Ectodermal cell (in vitro differentiated cells): ENCODE measurements at regions not wholly inside any gene's neighbourhood (a gene's known extent, or its start where the extent isn't known, plus 50 kb on each side); places are given as distances from the start of the nearest gene placed in this dataset.

Source experiments
- H3K27ac ChIP-seq: 2 replicates; pipeline ENCODE4 v1.7.0; 2013; ENCODE audit warnings: mild to moderate bottlenecking, low read depth, low read length; ENCODE audit not compliant: insufficient read depth, poor library complexity, severe bottlenecking
- H3K27me3 ChIP-seq: 2 replicates; pipeline ENCODE4 v1.7.0; 2013; ENCODE audit warnings: mild to moderate bottlenecking, low read length; ENCODE audit not compliant: insufficient read depth, control insufficient read depth, poor library complexity, severe bottlenecking
- H3K36me3 ChIP-seq: one replicate; pipeline ENCODE4 v1.7.0; 2013; ENCODE audit warnings: low read length; ENCODE audit not compliant: control insufficient read depth, insufficient read depth
- H3K4me1 ChIP-seq: one replicate; pipeline ENCODE4 v1.7.0; 2013; ENCODE audit warnings: low read length; ENCODE audit not compliant: control insufficient read depth, insufficient read depth
- H3K4me3 ChIP-seq: 2 replicates; pipeline ENCODE4 v1.7.0; 2013; ENCODE audit warnings: low read depth, low read length, control low read depth; ENCODE audit not compliant: insufficient read depth
- H3K9me3 ChIP-seq: 2 replicates; pipeline ENCODE4 v1.7.0; 2013; ENCODE audit warnings: mild to moderate bottlenecking, low read length, moderate library complexity; ENCODE audit not compliant: control insufficient read depth
- WGBS, 2 experiments: methylation state at CpG; one replicate each; pipeline ENCODE4 v1.1.7; 2013; ENCODE audit warnings: missing lambda C conversion rate in 2 of 2; 5-methylcytosine and 5-hydroxymethylcytosine counted together

DNA sequence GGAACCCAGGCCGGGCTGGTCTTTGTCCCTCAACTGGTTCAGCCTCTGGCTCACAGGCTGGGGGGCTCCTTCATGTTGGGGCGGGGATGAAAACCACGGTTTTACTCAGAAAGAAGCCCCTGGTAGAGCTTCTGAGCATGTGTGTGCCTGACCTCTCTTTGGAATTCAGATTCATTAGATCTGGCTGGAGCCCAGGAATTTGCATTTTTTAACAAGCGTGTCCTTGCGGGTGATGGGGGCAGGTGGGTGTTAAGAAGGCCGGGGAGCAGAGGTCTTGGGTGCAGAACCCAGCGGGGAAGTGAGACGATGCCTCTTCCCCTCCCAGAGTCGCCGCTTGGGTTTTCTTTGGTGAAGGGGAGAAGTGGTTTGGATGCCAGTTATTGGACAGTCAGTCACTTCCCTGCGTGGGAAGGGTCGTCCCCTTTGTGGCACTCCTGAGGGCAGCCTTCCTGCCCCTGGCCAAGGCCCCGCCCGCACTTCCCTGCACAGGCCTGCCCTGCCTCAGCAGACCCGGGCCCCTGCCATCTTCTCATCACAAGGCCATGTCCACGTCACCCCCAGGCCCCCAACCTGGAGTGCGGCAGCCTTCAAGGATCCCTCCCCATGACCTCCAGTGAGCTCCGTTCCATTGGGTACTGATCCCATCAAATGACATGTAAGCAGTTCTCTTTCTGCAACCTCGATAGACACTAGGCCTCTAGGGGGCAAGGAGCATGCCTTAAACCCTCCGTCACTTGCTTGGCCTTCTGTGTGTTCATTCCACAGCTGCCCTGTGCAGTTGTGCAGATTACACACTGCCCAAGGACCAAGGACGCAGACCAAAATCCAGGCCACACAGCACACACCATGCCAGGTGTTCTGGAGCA, 177.7 kb upstream of the CIBAR2 start:
- H3K4me1 ChIP-seq: peaks cover 15% of the 10 kb centered on the region
- no peaks in the 10 kb centered on the region for H3K36me3 ChIP-seq
- H3K27ac ChIP-seq: no peak overlapping the region
- H3K4me3 ChIP-seq: no peak overlapping the region
- 88 to 89% methylated on average over 21 of the region's 21 CpGs for WGBS, 2 experiments
- H3K27me3 ChIP-seq: peaks cover 32% of the 10 kb centered on the region
- no peaks in the 10 kb centered on the region for H3K9me3 ChIP-seq

DNA sequence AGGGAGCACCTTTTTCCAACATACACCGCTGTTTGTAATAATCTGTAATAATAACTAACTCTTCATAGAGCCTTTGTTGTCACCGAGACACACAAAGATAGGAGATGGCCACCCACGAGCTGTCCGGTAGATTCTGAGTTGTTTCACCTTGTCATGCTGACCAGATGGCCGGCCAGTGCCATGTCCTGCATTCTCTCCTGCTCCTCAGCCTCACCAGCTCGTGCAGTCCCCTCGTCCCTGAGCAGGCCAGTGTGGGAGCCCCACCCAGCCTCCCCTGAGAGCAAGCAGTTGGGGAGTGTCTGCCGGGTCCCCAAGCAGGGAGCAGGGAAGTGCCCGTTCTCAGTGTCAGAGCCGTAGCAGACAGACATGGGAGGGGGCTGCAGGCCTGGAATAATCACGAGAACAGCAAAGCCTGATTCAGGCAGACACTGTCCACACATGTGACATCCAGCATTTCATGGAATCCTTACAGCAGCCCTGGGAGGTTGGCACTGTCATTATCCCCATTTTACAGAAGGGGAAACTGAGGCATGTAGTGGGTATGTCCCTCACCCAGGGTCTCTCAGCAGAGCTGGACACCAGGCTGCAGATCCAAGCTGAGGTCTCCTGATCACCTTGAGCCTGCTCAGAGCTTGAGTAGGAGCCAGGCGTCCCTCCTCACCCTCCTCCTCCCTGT, 178.5 kb upstream of the CIBAR2 start:
- Histone ChIP-seq H3K27ac (no peak overlapping the region), H3K4me1 (peaks cover 15% of the 10 kb centered on the region)

DNA sequence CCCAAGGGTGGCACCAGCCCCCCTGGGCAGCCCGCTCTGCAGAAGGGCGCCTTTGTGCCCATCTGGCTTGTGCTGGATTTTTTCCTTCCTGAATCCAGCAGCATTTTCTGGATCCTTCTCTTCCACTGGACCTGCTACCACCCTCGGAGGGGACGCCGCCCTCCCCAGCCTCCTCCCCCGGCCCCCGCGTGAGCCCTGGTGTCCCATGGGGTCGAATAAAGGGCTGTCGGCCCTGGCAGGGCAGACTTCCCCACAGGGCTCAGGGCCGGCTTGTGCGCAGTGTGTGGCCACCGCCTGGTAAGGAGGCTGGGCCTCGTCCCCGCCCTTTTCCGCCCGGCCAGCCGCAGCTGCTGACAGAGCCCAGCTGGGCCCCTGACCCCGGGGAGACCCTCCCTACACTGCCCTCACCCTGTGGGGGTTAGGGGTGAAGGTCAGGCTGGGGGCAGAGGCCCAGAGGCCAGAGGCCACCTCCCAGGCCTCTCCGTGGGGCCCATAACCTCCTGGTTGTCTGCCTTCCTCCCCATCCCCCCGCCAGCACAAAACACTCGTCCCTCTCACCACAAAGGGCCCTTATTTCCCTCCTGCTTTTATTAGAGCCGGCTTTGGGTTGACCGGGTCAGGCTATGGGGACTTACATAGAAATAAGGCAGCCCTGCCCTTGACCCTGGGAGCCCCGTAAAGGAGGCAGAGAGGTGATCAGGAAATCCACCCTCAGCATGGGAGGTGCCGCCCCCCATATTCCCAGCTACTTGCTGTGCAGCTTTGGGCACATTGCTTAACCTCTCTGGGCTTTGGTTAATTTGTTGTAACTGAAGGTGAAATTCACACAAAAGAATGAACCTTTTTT, 179.3 kb upstream of the CIBAR2 start:
- Histone ChIP-seq H3K4me1 (peaks cover 15% of the 10 kb centered on the region), H3K36me3 (no peaks in the 10 kb centered on the region), H3K27ac (no peak overlapping the region), H3K9me3 (no peaks in the 10 kb centered on the region), H3K4me3 (no peak overlapping the region), H3K27me3 (peaks cover 35% of the 10 kb centered on the region)
- WGBS, 2 experiments: 27 to 33% methylated on average over 26 of the region's 26 CpGs

More for the DNA sequence above, 178.5 kb upstream of the CIBAR2 start:
- Histone ChIP-seq H3K36me3 (no peaks in the 10 kb centered on the region), H3K27me3 (peaks cover 35% of the 10 kb centered on the region), H3K9me3 (no peaks in the 10 kb centered on the region), H3K4me3 (no peak overlapping the region)
- 80 to 82% methylated on average over 12 of the region's 12 CpGs for WGBS, 2 experiments

DNA sequence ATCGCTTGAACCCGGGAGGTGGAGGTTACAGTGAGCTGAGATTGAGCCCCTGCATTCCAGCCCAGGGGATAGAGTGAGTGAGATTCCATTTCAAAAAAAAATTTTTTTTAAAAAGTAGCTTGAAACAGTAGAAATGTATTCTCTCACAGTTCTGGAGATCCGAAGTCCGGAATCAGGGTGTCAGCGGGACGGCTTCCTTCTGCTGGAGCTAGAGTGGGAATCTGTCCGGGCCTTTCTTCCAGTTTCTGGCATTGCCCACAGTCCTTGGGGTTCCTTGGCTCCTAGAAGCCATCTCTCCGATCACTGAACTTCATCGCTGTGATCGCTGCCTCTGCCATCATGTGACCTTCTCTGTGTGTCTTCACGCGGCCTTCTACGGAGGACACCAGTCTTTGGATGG, 181.2 kb upstream of the CIBAR2 start:
- H3K27me3 ChIP-seq: peaks cover 27% of the 10 kb centered on the region
- no peak overlapping the region for H3K27ac ChIP-seq
- peaks cover 15% of the 10 kb centered on the region for H3K4me1 ChIP-seq
- WGBS, 2 experiments: 95 to 96% methylated on average over 13 of the region's 13 CpGs
- no peak overlapping the region for H3K4me3 ChIP-seq
- H3K9me3 ChIP-seq: no peaks in the 10 kb centered on the region
- H3K36me3 ChIP-seq: no peaks in the 10 kb centered on the region

DNA sequence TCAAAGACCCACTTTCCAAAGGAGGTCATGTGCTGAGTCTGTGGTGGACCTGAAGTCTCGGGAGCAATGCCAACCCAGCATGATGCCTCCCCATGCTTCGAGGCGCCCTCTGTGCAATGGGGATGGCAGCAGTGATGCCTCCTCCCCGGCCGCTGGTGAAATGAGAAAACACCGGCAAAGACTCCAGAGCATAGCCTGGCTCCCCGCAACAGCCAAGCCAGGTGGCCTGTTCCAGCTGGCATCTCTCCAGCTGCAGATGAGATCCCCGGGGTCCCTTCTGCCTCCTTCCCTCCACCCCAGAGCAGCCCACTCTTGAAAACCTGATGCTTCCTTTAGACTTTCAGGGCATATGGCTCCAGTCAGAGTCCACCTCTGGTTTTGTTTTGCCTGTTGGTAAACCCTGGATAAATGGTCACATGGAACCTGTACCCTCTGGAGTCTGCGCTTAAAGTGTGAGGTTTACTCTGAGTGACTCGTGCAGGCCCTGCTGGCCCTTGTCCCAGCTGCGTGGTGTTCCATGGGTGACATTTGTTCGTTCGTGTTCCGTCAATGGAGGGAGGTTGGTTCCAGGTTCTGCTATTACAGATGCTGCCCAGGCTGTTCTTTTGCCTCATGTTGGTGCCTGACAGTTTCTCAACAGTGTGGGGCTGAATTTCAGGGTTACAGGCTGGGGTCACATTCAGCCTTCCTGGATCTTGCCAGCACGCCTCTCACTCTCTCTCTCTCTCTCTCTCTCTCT, 181.8 kb upstream of the CIBAR2 start:
- H3K4me1 ChIP-seq: peaks cover 15% of the 10 kb centered on the region
- no peak overlapping the region for H3K4me3 ChIP-seq
- H3K36me3 ChIP-seq: no peaks in the 10 kb centered on the region
- 90 to 92% methylated on average over 15 of the region's 15 CpGs for WGBS, 2 experiments
- no peak overlapping the region for H3K27ac ChIP-seq
- H3K9me3 ChIP-seq: no peaks in the 10 kb centered on the region
- H3K27me3 ChIP-seq: peaks cover 23% of the 10 kb centered on the region

GRCh38 chr16:85294810-85295508, 182.7 kb upstream of the CIBAR2 start:
- Histone ChIP-seq H3K4me1 (peaks cover 15% of the 10 kb centered on the region), H3K27me3 (peaks cover 18% of the 10 kb centered on the region), H3K9me3 (no peaks in the 10 kb centered on the region), H3K27ac (no peak overlapping the region), H3K4me3 (no peak overlapping the region), H3K36me3 (no peaks in the 10 kb centered on the region)
- WGBS, 2 experiments: 94 to 95% methylated on average over 25 of the region's 25 CpGs

GRCh38 chr16:85296859-85297660, 184.8 kb upstream of the CIBAR2 start:
- 69 to 71% methylated on average over 18 of the region's 18 CpGs for WGBS, 2 experiments
- Histone ChIP-seq H3K27me3 (peaks cover 18% of the 10 kb centered on the region), H3K36me3 (no peaks in the 10 kb centered on the region), H3K4me1 (no peaks in the 10 kb centered on the region), H3K9me3 (no peaks in the 10 kb centered on the region), H3K4me3 (no peak overlapping the region), H3K27ac (no peak overlapping the region)

- 95 to 98% methylated on average over 9 of the region's 9 CpGs for WGBS, 2 experiments
- H3K9me3 ChIP-seq: no peaks in the 10 kb centered on the region
- H3K4me1 ChIP-seq: peaks cover 8% of the 10 kb centered on the region
- no peak overlapping the region for H3K4me3 ChIP-seq
- H3K27me3 ChIP-seq: peaks cover 26% of the 10 kb centered on the region
- H3K36me3 ChIP-seq: no peaks in the 10 kb centered on the region
- no peak overlapping the region for H3K27ac ChIP-seq
Measured at GRCh38 chr16:85297881-85298280, 185.6 kb upstream of the CIBAR2 start.
